GM21529 (cell line): ENCODE measurements at regions not wholly inside any gene's neighbourhood (a gene's known extent, or its start where the extent isn't known, plus 50 kb on each side); places are given as distances from the start of the nearest gene placed in this dataset.
"Not testable (repeated sequence)": the region's sequence is repeated elsewhere in the genome, so short reads cannot be mapped to it uniquely, and the experiment has no call there.

Experiments used
- ATAC-seq: cut with Tn5 transposase; IDR thresholded peaks from one replicate; pipeline ENCODE4 v1.9.1; 2021; ENCODE audit not compliant: unreplicated experiment

DNA sequence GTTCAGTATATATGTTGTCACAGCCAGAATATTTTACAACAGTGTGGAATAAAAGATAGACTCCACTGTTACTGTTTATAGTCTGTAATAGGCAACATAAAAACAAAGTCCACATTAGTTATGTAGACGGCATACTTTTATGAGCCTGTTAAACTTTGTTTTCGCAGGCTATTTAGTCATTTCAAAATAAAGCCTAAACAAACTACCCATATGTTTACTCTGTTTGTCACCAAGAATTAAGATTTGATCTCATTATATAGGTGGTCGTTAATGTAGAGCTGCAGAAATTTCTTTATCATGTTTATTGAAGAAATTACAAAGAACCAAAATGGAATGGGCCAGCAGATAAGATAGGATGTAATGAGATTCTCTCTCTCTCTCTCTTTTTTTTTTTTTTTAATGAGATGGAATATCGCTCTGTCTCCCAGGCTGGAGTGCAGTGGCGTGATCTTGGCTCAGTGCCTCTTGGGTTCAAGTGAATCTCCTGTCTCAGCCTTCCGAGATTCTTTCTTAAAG, 943.8 kb upstream of the SOX9 start:
- ATAC-seq: no peak

DNA sequence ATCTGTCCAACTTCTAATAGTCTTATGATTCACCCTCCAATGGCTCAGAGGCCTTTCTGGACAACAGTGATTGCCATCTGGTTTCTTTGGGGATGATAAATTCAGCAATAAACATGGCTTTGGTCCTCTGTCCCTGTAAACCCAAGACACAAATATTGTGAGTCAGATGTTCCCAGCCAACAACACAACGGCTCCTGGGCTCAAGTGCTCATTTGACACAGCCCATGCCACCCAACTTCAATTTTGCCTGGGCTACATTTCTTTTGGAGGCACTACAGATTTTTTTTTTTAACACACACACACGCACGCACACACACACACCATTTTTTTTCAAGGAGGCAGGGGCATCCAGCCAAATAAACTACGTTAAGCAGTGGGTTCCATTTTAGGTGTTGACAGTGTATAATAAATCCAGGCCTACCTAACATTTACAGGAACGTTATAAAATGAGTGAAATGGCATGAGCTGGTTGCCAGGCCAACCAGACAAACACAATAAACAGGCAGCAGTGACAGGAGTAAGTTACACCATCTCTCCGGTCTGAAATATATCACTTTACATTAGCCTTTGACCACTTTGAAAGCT, 939.9 kb upstream of the SOX9 start:
- ATAC-seq: no peak

DNA sequence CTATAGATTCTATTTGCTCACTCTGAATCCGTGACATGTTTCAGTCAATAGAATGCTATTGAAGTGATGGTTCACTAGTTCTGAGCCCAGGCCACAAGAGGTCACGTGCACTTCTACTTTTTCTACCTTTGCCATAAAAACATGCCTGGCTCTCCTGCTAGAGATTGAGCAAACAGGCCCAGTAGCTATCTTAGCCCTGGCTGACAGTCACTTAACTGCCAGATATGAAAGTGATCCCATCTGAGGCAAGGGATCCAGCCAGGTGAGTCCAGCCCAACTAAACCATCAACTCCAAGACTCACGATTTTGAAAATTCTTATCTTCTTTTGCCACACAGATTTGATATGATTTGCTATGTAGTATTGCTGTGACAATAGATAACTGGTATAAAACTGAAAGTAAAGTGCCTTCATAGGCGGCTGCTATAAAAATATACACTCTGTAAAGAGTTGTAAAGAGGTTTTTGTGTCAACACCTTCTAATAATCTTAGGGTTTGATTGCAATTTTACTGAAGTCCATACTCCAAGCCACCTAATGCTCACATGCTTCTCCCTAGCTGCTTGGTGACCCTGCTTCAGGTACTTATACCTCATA, 937.7 kb upstream of the SOX9 start:
- ATAC-seq: no peak

DNA sequence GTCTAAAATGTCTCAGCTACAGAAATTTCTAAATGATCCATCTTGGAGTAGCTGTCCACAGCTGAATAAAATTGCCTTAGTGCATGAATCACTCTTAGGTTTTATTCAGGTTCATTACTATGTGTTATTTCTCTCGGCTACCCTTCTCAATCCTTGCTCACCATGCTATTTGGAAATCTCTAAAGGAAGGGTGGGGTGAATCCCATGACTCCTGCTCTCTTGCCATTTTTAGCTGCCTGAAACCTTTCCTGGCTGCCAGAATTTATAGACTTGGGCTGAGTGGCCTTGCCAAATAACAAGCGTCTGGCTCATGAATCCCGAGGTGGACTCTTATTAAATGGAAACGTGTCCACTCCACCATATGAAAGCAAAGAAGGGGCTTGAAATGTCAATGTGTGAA, 936.1 kb upstream of the SOX9 start:
- no peak for ATAC-seq

DNA sequence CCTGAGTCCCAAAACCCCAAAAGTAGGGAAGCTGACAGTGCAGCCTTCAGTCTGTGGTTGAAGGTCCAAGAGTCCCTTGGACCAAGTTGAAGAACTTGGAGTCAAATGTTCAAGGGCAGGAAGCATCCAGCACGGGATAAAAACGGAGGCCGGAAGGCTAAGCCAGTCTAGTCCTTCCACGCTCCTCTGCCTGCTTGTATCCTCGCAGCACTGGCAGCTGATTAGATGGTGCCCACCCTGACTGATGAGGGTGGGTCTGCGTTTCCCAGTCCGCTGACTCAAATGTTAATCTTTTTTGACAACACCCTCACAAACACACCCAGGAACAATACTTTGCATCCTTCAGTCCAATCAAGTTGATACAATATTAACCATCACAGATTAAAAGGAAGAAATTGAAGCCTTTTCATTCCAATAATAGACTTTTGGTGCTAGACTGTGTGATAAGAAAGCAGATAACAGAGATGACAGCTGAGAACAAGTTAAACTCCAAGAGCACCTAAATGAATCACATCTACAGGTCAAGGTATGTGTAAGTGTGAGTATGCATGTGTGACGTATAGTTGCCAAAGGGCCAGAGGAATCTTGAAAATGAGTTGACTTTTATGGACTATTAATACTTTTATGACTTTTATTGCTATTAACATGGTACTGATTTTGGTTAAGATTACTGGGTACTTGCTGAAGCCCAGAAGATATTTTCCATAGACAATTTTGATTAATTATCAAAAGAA, 933.5 kb upstream of the SOX9 start:
- ATAC-seq: no peak

DNA sequence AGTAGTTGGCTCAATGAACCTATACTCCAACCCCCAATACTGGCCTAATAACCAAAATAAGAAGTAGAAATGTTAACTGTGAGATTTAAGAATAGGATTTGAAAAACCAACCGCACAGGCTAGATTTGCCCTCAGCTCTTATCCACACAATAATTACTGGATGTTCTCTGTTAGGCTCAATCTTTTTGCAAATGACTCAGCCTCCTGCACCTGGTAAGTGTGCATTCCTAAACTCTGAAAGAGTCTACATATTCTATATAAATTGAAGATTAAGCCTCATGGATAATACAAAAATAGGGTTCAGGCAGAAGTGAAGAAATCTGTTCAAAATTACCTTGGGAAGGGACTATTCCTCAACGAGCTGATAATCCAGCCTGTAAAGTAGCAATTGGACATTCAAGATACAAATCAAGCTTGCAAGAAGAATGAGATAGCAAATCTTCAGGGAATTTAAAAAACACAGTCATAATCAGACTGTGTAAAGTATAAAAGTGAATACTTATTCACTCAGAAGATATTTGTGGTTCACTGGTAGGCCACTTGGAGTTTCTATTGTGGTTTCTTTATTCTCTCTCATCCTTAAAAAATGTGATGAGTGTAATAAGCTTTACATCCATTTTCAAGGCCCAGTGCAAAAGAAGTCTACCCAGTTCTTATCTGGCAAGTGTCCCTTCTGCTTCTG, 931.9 kb upstream of the SOX9 start:
- no peak for ATAC-seq

DNA sequence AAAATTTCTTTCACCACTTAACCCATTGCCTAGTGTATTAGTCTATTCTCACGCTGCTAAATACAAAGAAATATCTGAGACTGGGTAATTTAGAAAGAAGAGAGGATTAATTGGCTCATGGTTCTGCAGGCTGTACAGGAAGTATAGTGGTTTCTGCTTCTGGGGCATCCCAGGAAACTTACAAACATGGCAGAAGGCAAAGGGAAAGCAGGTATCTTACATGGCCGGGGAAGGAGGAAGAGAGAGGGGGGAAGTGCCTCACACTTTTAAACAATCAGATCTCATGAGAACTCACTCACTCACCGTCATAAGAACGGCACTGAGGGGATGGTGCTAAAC, 931.4 kb upstream of the SOX9 start:
- ATAC-seq: no peak

DNA sequence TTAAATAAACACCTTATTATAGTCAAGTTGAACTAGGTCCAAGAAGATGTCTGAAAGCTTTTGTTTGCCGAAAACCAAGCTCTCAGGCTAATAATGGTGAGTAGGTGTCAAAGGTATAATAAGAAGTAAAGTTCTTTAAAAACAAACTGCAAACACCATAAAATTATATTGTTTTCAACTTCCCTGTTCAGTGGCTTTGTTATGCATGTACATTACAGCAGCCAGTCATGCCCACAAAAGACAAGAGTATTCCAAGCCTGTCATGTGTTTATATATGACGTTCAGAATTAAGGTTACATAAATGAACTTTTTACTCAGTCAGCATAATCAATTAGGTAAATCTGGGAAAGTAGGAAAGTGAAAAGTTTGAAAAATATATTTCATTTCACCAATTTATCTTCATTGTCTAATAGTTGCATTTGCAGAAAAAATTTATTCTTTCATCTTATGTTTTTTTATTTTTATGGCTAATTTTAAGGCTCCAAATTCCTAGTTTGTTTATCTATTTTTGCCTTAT, 928.7 kb upstream of the SOX9 start:
- ATAC-seq: no peak

DNA sequence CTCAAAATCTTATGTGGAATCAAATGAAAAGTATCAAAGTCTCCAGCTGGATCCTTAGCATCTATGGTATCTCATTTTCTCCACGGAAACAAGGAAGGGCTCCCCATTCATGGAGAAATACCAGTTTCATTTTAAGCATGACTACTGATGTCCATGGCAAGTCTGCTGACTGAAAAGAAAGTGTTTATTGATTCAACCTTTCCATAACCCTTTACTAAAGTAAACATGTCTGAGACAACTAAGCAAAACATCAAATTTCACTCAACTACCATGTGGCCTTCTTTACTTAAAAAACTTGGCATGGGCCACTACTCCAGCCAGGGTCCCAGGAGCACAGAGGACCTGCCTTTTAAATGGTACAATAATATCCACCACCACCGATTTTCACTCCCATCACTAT, 928.0 kb upstream of the SOX9 start:
- ATAC-seq: no peak

DNA sequence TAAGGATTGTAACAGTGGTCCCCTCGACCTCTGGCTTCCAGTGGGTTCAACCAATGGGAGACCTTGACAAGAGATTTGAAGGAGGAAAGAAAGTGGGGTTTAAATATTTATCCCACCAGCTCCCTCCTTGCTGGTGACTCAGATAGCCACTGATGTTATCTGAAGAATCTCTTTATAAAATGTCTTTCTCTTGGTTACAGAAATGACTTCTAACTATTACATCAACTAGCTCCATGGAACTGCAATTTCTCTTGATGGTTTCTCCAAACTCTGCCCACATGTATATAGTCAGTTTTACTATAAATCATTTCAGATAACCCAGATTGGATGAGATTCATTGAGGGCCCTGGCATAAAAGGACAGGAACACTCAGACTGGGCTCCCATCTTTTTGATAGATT, 920.2 kb upstream of the SOX9 start:
- no peak for ATAC-seq

DNA sequence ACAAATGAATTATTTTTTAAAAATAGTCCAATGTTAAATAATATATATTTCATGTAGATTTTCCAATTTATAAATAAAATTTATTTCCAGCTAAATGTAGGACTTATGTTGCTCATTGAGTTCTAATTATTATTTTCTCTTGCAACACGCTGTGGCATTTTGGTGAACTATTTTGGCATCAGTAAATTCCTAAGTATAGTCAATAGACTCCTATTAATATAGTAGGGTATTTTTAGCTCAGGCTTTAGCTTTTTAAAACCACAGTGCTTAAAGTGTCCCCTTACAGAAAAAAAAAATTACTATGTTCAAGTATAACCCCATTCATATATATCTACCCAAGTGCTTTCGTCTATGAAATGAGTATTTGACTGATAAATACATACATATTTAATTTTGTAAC, 919.2 kb upstream of the SOX9 start:
- no peak for ATAC-seq

DNA sequence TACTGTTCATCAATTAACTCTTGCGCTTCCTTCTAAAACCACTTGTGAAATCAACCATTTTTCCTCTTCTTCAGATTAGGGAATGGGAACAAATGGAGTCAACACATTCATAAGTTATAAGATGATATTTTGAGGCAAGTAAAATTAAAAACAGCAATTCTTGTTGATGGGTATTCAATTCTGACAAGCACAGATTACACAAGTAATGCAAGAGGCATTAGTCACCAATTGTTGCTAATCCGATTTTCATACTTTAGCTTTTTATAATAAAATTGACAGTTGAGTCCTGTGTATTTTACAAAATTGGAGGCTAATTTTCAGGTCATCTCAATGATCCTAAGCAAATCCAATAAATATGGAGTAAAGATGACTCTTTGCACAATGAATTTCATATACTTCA, 918.4 kb upstream of the SOX9 start:
- no peak for ATAC-seq

DNA sequence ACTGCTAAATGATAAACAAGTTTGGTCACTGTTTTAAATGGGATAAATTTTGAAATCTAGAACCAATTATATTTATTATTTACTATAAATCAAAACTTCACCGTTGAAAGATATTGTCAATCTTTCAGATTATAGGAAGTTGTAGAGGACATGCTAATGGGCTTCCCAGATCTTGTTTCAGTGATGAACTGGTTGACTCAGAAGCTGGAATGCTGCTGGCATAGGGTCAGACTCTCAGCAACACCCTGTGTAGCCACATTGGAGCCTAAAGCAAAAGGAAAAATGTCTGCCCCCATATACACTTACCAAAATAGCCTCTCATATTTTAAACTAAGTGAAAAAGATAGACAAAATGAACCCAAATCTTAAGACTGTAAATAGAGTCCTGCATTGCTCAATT, 916.9 kb upstream of the SOX9 start:
- no peak for ATAC-seq

DNA sequence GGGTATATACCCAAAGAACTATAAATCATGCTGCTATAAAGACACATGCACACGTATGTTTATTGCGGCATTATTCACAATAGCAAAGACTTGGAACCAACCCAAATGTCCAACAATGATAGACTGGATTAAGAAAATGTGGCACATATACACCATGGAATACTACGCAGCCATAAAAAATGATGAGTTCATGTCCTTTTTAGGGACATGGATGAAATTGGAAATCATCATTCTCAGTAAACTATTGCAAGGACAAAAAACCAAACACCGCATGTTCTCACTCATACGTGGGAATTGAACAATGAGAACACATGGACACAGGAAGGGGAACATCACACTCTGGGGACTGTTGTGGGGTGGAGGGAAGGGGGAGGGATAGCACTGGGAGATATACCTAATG, 914.9 kb upstream of the SOX9 start:
- not testable (repeated sequence) for ATAC-seq

DNA sequence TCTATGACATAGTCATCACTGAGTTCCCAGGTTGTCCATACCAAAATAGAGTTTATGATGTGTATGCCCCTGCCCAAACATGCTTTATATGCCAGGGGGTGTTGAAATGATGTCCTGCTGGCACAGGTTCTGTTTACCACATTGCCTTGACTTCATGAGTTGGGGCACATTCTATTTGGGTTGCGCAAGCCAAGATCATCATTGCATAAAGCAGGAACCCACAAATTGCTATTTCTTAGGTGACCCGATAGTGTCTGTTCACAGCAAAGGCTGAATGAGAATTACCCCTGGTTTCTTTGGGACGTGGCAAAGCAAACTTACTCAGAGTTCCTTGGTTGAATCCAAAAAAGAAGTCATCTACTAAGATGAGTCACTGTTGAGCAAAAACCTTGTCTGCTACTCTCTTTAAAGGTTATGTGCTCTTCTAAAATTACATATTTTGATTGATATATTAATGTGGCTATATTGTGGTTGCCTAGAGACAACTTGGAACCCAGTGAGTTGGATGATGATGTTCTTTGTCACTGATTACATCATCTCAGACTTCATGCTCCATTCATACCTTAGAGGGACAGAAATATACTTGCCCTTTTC, 912.6 kb upstream of the SOX9 start:
- no peak for ATAC-seq

DNA sequence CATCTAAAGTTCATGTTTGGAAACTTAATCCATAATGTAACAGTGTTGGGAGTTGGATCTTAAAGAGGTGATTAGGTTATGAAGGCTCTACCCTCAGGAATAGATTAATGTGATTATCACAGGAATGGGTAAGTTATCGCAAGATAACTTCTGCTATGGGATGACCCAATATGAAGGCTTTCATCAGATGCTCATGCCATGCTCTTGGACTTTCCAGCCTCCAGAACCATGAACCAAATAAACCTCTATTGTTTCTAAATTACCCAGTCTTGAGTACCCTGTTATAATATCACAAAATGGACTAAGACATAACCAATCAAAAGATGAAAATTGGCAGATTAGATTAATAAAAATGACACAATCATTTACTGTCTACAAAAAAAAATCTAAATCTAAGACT, 906.9 kb upstream of the SOX9 start:
- ATAC-seq: no peak

DNA sequence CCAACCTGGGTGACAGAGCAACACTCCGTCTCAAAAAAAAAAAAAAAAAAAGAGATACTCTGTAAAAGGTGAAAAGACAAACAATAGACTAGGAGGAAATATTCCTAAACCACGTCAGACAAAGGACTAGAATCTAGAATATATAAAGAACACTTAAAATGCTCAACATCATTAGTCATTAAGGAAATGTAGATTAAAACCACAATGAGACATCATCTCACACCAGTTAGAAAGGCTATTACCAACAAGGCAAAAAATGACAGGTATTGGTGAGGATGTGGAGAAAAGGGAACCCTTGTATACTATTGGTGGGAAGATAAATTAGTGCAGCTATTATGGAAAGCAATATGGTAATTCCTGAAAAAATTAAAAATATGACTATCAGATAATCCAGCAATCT, 903.1 kb upstream of the SOX9 start:
- ATAC-seq: no peak

DNA sequence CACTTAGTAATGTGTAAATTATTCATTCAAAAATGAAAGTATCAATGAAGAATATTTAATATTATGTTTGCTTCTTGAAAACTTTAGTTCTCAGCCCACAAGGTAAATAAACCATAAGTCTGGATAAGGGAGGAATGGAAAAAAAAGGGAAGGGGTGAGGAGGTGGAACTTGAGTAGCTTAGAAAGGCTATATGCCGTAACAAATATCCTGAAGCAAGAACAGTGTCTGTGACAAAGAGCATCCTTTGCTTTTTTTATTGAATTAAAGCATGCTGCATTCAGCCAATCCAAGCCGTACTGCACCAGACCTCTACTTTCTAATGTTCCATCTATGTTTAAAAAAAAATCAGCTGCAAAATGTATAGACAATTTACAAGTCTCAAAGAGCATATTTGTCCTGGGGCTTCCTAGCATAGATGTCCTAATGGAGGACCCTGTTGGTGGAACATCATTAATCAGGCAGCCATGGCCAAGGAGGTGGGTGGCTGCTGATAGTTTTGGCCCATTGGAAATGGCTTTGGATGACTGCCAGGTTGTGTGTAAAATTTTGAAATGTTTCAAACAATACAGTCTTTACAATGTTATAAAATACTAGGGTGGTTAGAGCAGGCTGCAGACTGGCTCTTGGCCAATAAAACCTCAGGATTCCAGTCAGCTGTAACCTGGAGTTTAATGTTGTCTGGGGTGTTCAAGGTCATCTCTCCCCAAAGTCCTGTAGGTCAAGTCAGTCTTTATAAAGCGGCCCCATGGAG, 895.8 kb upstream of the SOX9 start:
- no peak for ATAC-seq

DNA sequence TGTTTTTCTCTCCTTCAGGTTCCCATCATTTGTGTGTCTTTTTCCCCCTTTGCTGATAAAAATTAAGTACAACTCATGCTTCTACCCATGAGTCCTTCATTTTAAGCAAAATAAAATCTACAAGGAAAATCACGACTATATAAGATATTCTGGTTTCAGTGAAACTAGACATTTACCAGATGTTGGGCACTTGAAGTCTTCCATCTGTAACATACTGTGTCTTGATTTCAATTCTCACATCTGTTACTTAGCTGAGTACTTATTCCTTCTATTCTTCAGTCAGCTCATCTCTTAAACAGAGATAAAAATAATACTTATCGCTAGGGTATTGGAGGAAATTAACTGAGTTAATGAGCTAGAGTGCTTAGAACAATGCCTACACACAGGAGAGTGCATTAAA, 893.0 kb upstream of the SOX9 start:
- ATAC-seq: no peak

DNA sequence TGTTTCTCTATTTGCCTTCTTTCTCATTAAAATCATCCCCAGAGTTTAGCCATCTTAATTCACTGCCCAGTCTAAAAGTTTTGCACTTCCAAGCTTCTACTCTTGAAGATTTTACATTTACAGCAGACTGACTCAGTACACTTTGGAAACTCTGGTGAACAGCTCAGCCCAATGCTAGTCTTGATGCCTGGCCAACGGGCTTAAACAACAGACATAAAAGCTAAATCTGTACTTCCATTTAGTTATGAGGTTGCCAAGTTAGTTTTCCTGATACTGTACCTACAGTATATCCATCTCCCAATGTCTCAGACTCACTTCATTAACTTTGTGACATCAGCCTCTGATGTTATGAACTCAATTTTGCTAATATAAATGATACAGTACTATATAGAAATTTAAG, 891.8 kb upstream of the SOX9 start:
- ATAC-seq: no peak
